Pancreas (tissue), 10 donors: ENCODE measurements at regions not wholly inside any gene's neighbourhood (a gene's known extent, or its start where the extent isn't known, plus 50 kb on each side); places are given as distances from the start of the nearest gene placed in this dataset.

Experiments
- ATAC-seq, 4 donors: fragments of 200-7000 bp; cut with Tn5 transposase; one replicate each; pipeline versions ENCODE4 v1.8.0 to v1.9.1; 2020; ENCODE audit warnings: mild to moderate bottlenecking in 4 of 4, moderate library complexity in 4 of 4
- DNase-seq, 6 donors: peaks; one replicate each; pipeline ENCODE4 v3.0.0-alpha.2; 2020
- FAIRE-seq: peaks from 2 replicates; lab custom pipeline; 2012; peaks lifted over from hg19 to GRCh38; lab: Jason Lieb, UNC
- H3K27ac ChIP-seq, 4 donors: fragments of 200-600 bp; sonication (generic); 1 replicate in 3 of 4; 2 replicates in 1 of 4; pipeline versions ENCODE4 v1.5.0 to v1.8.0; 2020
- H3K27me3 ChIP-seq, 4 donors: fragments of 200-600 bp; one replicate each; pipeline ENCODE4 v1.8.0; 2021
- H3K36me3 ChIP-seq, 3 donors: fragments of 200-600 bp; sonication (generic) in 1 of 3; one replicate each; pipeline versions ENCODE4 v1.5.0 to v1.8.0; 2020 to 2021
- H3K4me1 ChIP-seq, 3 donors: fragments of 200-600 bp; one replicate each; pipeline ENCODE4 v1.8.0; 2021
- H3K4me3 ChIP-seq, 4 donors: fragments of 200-600 bp; sonication (generic) in 2 of 4; one replicate each; pipeline versions ENCODE4 v1.5.0 to v1.8.0; 2020 to 2021
- H3K9me3 ChIP-seq, 4 donors: fragments of 200-600 bp; one replicate each; pipeline ENCODE4 v1.8.0; 2021
- CTCF ChIP-seq, 4 donors: fragments of 200-600 bp; sonication (generic) in 3 of 4; IDR thresholded peaks; one replicate each; pipeline versions ENCODE4 v1.5.0 to v1.8.0; 2021; ENCODE audit warnings: antibody characterized with exemption in 4 of 4
- WGBS, 2 donors: extraction: QIAGEN DNeasy Blood & Tissue Kit; methylation state at CpG; one replicate each; pipeline ENCODE4 v1.1.7; 2013; 5-methylcytosine and 5-hydroxymethylcytosine counted together
- intact Hi-C, 3 donors: fragments of 100-400 bp; cut with DNase I; formaldehyde crosslinking; loops; one replicate each; pipeline versions ENCODE4 v1.11.1 to v1.14.2; 2022
- donor health status: healthy with polysubstance abuse.
- donor health status: DM: no; HTN: no; CAD: no; lungs with moderate emphysema.
- donor health status: DM: no; HTN: no; CAD: no.
- donor health status: control.
- donor health status: control.
- donor health status: Bipolar disorder and iron deficiency.
- donor health status: DM: yes; HTN: yes; CAD: no.
- donor health status: DM: no; HTN: no; CAD: no.
- donor health status: DM: no; HTN: no; CAD: no.
- donor health status: DM: yes; HTN: yes; CAD: no.

DNA sequence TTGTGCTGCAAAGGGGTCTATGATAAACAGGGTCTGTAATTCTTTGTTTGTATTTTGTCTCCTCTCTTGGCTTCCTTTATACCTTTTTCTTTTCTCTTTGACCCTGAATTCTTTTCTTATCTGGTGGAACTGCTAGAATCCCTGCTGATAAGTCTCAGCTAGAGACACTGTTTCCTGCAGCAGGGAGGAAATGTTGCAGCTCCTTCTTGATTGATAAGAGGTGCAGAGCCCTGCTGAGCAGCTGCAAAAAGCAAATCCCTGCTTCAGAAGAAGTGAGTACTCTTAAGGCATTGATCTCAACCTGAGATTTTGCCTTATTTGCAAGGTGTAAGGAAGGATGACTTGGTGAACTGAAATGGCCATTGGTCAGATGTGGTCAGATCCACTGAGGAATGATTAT lies 167.8 kb downstream of the NUP35 start:
- no peaks in the 10 kb centered on the region for H3K27me3 ChIP-seq
- no peaks in the 10 kb centered on the region for H3K36me3 ChIP-seq
- H3K4me3 ChIP-seq, result no peak overlapping the region
- intact Hi-C loops, result no loop called here
- no peak overlapping the region for H3K27ac ChIP-seq
- no peaks in the 10 kb centered on the region for H3K9me3 ChIP-seq
- no peak for TF ChIP-seq CTCF (IDR thresholded peaks at IDR 0.05)
- FAIRE-seq, result no peak
- DNase-seq, result no peak
- no peak for ATAC-seq
- H3K4me1 ChIP-seq, result no peaks in the 10 kb centered on the region

GRCh38 chr2:183339311-183339710 lies 215.1 kb downstream of the NUP35 start:
- Histone ChIP-seq H3K36me3 (no peaks in the 10 kb centered on the region), H3K4me1 (no peaks in the 10 kb centered on the region), H3K27ac (no peak overlapping the region), H3K4me3 (no peak overlapping the region), H3K9me3 (no peaks in the 10 kb centered on the region), H3K27me3 (no peaks in the 10 kb centered on the region)
- intact Hi-C loops, result no loop called here
- ATAC-seq (no peak), FAIRE-seq (no peak), DNase-seq (no peak)
- no peak for TF ChIP-seq CTCF (IDR thresholded peaks at IDR 0.05)
- 65 to 69% methylated on average over 1 of the region's 1 CpG for WGBS, 2 donors

GRCh38 chr2:183341057-183341456 lies 216.8 kb downstream of the NUP35 start:
- Histone ChIP-seq H3K4me1 (no peaks in the 10 kb centered on the region), H3K9me3 (no peaks in the 10 kb centered on the region), H3K27me3 (no peaks in the 10 kb centered on the region), H3K36me3 (no peaks in the 10 kb centered on the region), H3K27ac (no peak overlapping the region), H3K4me3 (no peak overlapping the region)
- TF ChIP-seq CTCF (IDR thresholded peaks at IDR 0.05), result no peak
- 53 to 67% methylated on average over 1 of the region's 1 CpG for WGBS, 2 donors
- DNase-seq (no peak), FAIRE-seq (no peak), ATAC-seq (no peak)
- intact Hi-C loops, result no loop called here

DNA sequence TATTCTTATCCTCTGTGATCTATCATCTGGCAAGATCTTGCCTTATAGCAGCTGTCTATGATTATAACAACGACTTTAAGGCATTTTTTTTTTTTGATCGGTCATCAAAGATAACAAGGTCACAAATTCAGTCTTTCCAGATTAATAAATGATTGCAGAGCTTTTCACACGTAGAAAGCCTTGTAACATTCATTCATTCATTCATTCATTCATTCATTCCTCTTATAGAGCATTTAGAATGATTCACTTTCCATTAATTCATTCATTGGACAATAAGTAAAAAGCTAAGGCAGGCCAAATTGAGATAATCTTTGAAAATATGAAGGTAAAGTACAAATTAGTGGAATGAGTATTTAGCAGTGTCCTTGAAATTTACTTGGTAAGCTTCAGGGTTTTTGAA lies 223.7 kb downstream of the NUP35 start:
- no peak for DNase-seq
- FAIRE-seq, result no peak
- H3K27me3 ChIP-seq, result no peaks in the 10 kb centered on the region
- TF ChIP-seq CTCF (IDR thresholded peaks at IDR 0.05), result no peak
- no peaks in the 10 kb centered on the region for H3K36me3 ChIP-seq
- no peaks in the 10 kb centered on the region for H3K4me1 ChIP-seq
- no peak for ATAC-seq
- H3K9me3 ChIP-seq, result no peaks in the 10 kb centered on the region
- H3K4me3 ChIP-seq, result no peak overlapping the region
- intact Hi-C loops, result no loop called here
- no peak overlapping the region for H3K27ac ChIP-seq
- 48 to 57% methylated on average over 3 of the region's 3 CpGs for WGBS, 2 donors

DNA sequence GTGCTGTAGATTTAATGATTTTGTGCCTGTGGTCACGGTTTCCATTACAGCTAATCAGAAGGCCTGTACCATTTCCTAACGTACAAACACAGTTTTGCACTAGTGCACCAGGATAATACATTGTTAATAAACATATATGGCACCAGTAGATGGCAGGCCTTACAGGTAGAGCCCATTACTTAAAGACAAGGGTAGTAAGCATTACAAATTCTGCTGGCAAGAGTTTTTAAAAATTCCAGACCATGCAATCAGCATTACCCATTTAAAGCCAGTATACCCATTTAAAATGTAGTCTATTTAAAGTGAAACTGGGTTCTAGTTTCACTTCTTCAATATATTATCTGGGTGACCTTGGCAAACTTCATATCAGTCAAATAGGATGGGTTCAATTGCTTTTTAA lies 224.2 kb downstream of the NUP35 start:
- ATAC-seq, result no peak
- TF ChIP-seq CTCF (IDR thresholded peaks at IDR 0.05), result no peak
- no peak overlapping the region for H3K4me3 ChIP-seq
- DNase-seq, result no peak
- no peak overlapping the region for H3K27ac ChIP-seq
- H3K36me3 ChIP-seq, result no peaks in the 10 kb centered on the region
- no peaks in the 10 kb centered on the region for H3K27me3 ChIP-seq
- H3K4me1 ChIP-seq, result no peaks in the 10 kb centered on the region
- FAIRE-seq, result no peak
- 87 to 88% methylated on average over 2 of the region's 2 CpGs for WGBS, 2 donors
- no peaks in the 10 kb centered on the region for H3K9me3 ChIP-seq
- intact Hi-C loops, result no loop called here
